SK-N-SH treated with all-trans-retinoic acid at 6 μM for 48 hours (cell line): ENCODE measurements at regions not wholly inside any gene's neighbourhood (a gene's known extent, or its start where the extent isn't known, plus 50 kb on each side); places are given as distances from the start of the nearest gene placed in this dataset.

ENCODE experiments used
- ATAC-seq: fragments of 200-7000 bp; cut with Tn5 transposase; 3 replicates; pipeline ENCODE4 v1.9.1; 2020; ENCODE audit warnings: mild to moderate bottlenecking, moderate library complexity
- ARNTL ChIP-seq: fragments of 450-650 bp; formaldehyde crosslinking; IDR thresholded peaks from 2 replicates; pipeline ENCODE4 v1.5.0; 2020; ENCODE audit warnings: low read depth, mild to moderate bottlenecking, moderate library complexity, borderline replicate concordance
- BACH2 ChIP-seq: fragments of 250-450 bp; sonication (Bioruptor Pico); IDR thresholded peaks from 2 replicates; pipeline ENCODE4 v1.9.0; 2021; ENCODE audit warnings: mild to moderate bottlenecking, borderline replicate concordance
- CREB5 ChIP-seq: fragments of 250-450 bp; sonication (Bioruptor Pico); IDR thresholded peaks from 2 replicates; pipeline ENCODE4 v1.5.1; 2020; ENCODE audit warnings: low read depth, mild to moderate bottlenecking, moderate library complexity
- CSDC2 ChIP-seq: fragments of 250-450 bp; sonication (Bioruptor Pico); IDR thresholded peaks from 2 replicates; pipeline ENCODE4 v1.5.0; 2020; ENCODE audit warnings: mild to moderate bottlenecking, moderate library complexity
- ESRRG ChIP-seq: fragments of 250-450 bp; sonication (Bioruptor Pico); IDR thresholded peaks from 2 replicates; pipeline ENCODE4 v1.6.1; 2021; ENCODE audit warnings: mild to moderate bottlenecking
- ISL1 ChIP-seq: fragments of 250-450 bp; sonication (Bioruptor Pico); IDR thresholded peaks from 2 replicates; pipeline ENCODE4 v2.1.2; 2022; ENCODE audit warnings: mild to moderate bottlenecking, moderate library complexity
- OSR1 ChIP-seq: fragments of 250-450 bp; sonication (Bioruptor Pico); IDR thresholded peaks from 2 replicates; pipeline ENCODE4 v1.8.0; 2022; ENCODE audit warnings: moderate library complexity, mild to moderate bottlenecking, inconsistent platforms
- PATZ1 ChIP-seq: fragments of 250-450 bp; sonication (Bioruptor Pico); IDR thresholded peaks from 2 replicates; pipeline ENCODE4 v1.8.0; 2020; ENCODE audit warnings: mild to moderate bottlenecking, moderate library complexity, borderline replicate concordance
- POU6F1 ChIP-seq: fragments of 250-450 bp; sonication (Bioruptor Pico); IDR thresholded peaks from 2 replicates; pipeline ENCODE4 v1.8.0; 2021; ENCODE audit warnings: low read depth, mild to moderate bottlenecking, moderate library complexity, borderline replicate concordance
- PPARA ChIP-seq: fragments of 250-450 bp; sonication (Bioruptor Pico); IDR thresholded peaks from 2 replicates; pipeline ENCODE4 v1.5.0; 2020; ENCODE audit warnings: mild to moderate bottlenecking, borderline replicate concordance
- RARB ChIP-seq: fragments of 250-450 bp; sonication (Bioruptor Pico); IDR thresholded peaks from 2 replicates; pipeline ENCODE4 v1.8.0; 2021; ENCODE audit warnings: mild to moderate bottlenecking, moderate library complexity
- SNAI2 ChIP-seq: fragments of 250-450 bp; sonication (Bioruptor Pico); IDR thresholded peaks from 2 replicates; pipeline ENCODE4 v1.5.0; 2020; ENCODE audit warnings: mild to moderate bottlenecking, moderate library complexity
- TCF4 ChIP-seq: fragments of 250-450 bp; sonication (Bioruptor Pico); IDR thresholded peaks from 2 replicates; pipeline ENCODE4 v1.8.0; 2021; ENCODE audit warnings: mild to moderate bottlenecking, moderate library complexity, borderline replicate concordance
- TOX ChIP-seq: fragments of 250-450 bp; sonication (Bioruptor Pico); IDR thresholded peaks from 2 replicates; pipeline ENCODE4 v1.8.0; 2021; ENCODE audit warnings: mild to moderate bottlenecking, moderate library complexity, borderline replicate concordance
- TSHZ2 ChIP-seq: fragments of 250-450 bp; sonication (Bioruptor Pico); IDR thresholded peaks from 2 replicates; pipeline ENCODE4 v1.5.0; 2020; ENCODE audit warnings: mild to moderate bottlenecking, moderate library complexity
- ZC3H10 ChIP-seq: fragments of 250-450 bp; sonication (Bioruptor Pico); IDR thresholded peaks from 2 replicates; pipeline ENCODE4 v1.5.1; 2021; ENCODE audit warnings: mild to moderate bottlenecking, moderate library complexity
- ZFP3 ChIP-seq: fragments of 250-450 bp; sonication (Bioruptor Pico); IDR thresholded peaks from 2 replicates; pipeline ENCODE4 v1.5.0; 2020; ENCODE audit warnings: mild to moderate bottlenecking, moderate library complexity
- ZFP30 ChIP-seq: fragments of 450-650 bp; formaldehyde crosslinking; IDR thresholded peaks from 2 replicates; pipeline ENCODE4 v1.5.0; 2022; ENCODE audit warnings: mild to moderate bottlenecking, moderate library complexity
- ZNF565 ChIP-seq: fragments of 450-650 bp; formaldehyde crosslinking; conservative IDR thresholded peaks from 2 replicates; pipeline ENCODE4 v1.5.0; 2020; ENCODE audit warnings: low read depth, mild to moderate bottlenecking, moderate library complexity
- ZNF8 ChIP-seq: fragments of 450-650 bp; formaldehyde crosslinking; IDR thresholded peaks from 2 replicates; pipeline ENCODE4 v1.5.0; 2020; ENCODE audit warnings: mild to moderate bottlenecking, moderate library complexity
- TF ChIP-seq, protein P1 (sequence below): fragments of 250-450 bp; sonication (Bioruptor Pico); IDR thresholded peaks from 2 replicates; pipeline ENCODE4 v1.5.1; 2021; ENCODE audit warnings: mild to moderate bottlenecking, moderate library complexity

GRCh38 chr3:66938338-66938963 lies 59.7 kb upstream of the KBTBD8 start:
- TF ChIP-seq TCF4 (CRISPR knock-in tag) (no peak), CSDC2 (CRISPR knock-in tag) (no peak), ZFP3 (no peak), BACH2 (no peak), OSR1 (CRISPR knock-in tag) (no peak), ESRRG (CRISPR knock-in tag) (no peak), ZNF8 (CRISPR knock-in tag) (no peak), SNAI2 (no peak), PPARA (CRISPR knock-in tag) (no peak)
- ATAC-seq = peak; percentile 96

DNA sequence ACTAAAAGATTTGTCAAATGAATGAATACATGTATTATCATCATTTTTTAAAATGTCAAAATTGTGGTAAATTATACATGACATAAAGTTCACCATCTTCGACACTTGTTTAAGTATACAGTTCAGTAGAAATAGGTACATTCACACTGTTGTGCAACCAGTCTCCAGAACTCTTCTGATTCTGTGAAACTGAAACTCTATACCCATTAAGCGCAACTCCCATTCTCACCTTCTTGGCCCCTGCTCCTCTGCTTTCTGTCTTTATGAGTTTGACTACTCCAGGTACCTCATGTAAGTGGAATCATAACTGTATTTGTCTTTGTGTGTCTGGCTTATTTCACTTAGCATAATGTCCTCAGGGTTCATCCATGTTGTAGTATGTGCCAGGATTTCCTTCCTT lies 50.1 kb upstream of the KBTBD8 start:
- ATAC-seq = no peak

More for the DNA sequence above, 50.1 kb upstream of the KBTBD8 start:
- TF ChIP-seq CREB5 (CRISPR knock-in tag) (no peak), ZC3H10 (CRISPR knock-in tag) (no peak), OSR1 (CRISPR knock-in tag) (no peak), ZNF565 (CRISPR knock-in tag) (no peak), POU6F1 (no peak), PATZ1 (no peak), BACH2 (no peak), TSHZ2 (no peak), TOX (CRISPR knock-in tag) (no peak), RARB (CRISPR knock-in tag) (no peak), TCF4 (CRISPR knock-in tag) (no peak), ESRRG (CRISPR knock-in tag) (no peak), ARNTL (no peak), ISL1 (CRISPR knock-in tag) (no peak), ZNF8 (CRISPR knock-in tag) (no peak), ZFP30 (CRISPR knock-in tag) (no peak), PPARA (CRISPR knock-in tag) (no peak)
- TF ChIP-seq, protein P1, sequence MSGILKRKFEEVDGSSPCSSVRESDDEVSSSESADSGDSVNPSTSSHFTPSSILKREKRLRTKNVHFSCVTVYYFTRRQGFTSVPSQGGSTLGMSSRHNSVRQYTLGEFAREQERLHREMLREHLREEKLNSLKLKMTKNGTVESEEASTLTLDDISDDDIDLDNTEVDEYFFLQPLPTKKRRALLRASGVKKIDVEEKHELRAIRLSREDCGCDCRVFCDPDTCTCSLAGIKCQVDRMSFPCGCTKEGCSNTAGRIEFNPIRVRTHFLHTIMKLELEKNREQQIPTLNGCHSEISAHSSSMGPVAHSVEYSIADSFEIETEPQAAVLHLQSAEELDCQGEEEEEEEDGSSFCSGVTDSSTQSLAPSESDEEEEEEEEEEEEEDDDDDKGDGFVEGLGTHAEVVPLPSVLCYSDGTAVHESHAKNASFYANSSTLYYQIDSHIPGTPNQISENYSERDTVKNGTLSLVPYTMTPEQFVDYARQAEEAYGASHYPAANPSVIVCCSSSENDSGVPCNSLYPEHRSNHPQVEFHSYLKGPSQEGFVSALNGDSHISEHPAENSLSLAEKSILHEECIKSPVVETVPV (CRISPR knock-in tag) = no peak
